Iris pigment epithelial cell (primary cell): ENCODE measurements at regions not wholly inside any gene's neighbourhood (a gene's known extent, or its start where the extent isn't known, plus 50 kb on each side); places are given as distances from the start of the nearest gene placed in this dataset.
"Not testable (repeated sequence)": the region's sequence is repeated elsewhere in the genome, so short reads cannot be mapped to it uniquely, and the experiment has no call there.

ENCODE experiments used
- DNase-seq: peaks from one replicate; pipeline ENCODE4 v3.0.0-alpha.2; 2011; ENCODE audit warnings: low read depth

GRCh38 chr3:139238281-139239030 is 105.4 kb upstream of the MRPS22 start:
- no peak for DNase-seq

- no peak for DNase-seq
Observed at GRCh38 chr3:139239550-139239949, 104.3 kb upstream of the MRPS22 start.

DNA sequence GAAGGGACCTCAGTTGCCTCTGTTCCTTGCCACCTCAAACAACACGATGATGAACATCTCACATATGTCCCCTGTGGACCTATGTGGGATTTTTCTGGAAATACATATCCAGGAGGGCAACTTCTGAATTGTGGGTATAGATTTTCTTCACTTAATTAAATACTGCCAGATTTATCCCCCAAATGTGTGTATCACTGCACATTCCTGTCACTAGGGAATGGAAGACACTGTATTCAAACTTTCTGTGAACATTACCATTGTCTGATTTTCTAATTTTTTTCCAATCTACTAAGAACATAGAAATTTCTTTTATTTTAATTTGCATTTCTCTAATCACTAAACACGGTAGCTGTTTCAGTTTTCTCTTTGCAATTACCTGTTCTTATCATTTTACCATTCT is 102.0 kb upstream of the MRPS22 start:
- no peak for DNase-seq

DNA sequence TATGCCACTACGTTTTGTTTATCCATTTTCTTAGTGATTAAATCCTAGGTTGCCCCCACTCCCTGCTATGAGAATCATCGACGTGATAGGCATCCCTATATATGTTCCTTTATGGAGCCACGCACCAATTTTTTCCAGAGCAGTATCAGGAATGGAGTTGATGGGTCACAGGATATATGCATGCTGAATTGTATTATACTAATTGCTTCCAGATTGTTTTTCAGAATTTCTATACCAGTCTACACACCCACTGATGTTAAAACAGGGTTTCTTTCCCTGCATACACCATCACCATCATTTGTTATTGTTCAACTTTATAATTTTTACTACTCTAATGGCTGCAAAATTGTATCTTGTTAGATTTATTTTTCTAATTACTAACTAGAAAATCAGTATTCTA is 100.1 kb upstream of the MRPS22 start:
- no peak for DNase-seq

GRCh38 chr3:139248593-139249255 is 95.1 kb upstream of the MRPS22 start:
- no peak for DNase-seq

GRCh38 chr3:139251529-139251928 is 92.3 kb upstream of the MRPS22 start:
- DNase-seq: no peak

DNA sequence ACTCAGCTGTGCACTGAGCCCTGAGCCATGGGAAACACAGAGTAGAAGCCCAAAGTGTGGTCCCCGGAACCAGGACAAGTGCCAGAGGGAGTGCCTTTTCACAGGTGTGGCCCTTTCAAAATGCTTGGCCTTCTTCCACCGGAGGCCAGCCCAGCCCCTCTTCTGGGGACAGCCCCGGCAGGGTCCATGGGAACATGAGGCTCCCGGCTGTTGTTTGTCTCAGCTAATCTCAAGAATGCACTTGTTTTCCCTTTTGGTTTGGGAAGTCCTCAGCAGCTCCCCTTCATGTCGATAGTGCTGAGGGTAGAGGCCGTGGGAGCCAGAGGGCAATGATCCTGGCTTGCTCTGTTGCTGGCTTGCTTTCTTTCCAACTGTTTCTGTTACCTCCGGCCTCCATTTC is 91.1 kb upstream of the MRPS22 start:
- DNase-seq: no peak

- DNase-seq: no peak
Observed at GRCh38 chr3:139258276-139258675, 85.5 kb upstream of the MRPS22 start.

- no peak for DNase-seq
Observed at GRCh38 chr3:139259398-139259797, 84.4 kb upstream of the MRPS22 start.

DNA sequence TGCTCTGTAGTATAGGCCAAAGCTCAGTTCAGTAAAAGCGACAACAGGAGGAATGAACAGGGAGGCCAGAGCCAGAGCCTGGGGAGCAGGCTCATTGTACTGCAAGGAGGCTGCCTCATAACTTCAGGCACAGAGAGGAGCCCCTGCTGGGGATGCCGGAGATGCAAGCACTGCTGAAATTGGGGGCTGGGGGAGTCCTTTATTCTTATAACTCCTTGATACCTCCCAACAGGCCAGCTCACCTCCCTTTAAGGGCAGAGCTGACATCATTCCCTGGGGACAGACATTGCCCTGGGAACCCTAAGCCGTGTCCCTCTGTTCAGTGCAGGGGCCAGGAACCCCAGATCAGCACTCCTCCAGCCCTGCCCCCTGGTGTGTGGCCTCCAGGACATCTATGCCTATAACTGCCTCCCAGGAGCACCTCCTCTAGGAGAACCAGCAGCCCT is 83.8 kb upstream of the MRPS22 start:
- no peak for DNase-seq

- no peak for DNase-seq
Observed at GRCh38 chr3:139260793-139261736, 82.8 kb upstream of the MRPS22 start.

- DNase-seq: no peak
Observed at GRCh38 chr3:139261754-139262586, 81.8 kb upstream of the MRPS22 start.

DNA sequence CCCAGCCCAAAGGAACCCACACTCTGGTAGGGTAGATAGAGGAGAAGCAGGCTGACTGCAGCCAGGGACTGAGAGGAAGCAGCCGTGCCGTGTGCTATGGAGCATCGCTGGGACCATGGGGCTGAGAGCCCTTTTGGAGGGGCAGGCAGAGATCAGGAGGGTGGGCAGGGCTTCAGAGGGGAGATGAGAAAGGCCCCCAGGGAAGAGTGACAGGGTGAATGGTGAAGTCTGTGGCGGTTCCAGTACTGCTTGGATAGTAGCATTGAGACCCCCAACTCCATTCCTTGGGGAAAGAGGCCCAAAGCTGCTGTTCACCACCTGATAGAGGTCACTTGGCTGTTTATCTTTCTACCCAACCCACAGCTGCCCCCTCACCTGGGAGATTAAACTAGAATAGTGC is 80.0 kb upstream of the MRPS22 start:
- DNase-seq: no peak

DNA sequence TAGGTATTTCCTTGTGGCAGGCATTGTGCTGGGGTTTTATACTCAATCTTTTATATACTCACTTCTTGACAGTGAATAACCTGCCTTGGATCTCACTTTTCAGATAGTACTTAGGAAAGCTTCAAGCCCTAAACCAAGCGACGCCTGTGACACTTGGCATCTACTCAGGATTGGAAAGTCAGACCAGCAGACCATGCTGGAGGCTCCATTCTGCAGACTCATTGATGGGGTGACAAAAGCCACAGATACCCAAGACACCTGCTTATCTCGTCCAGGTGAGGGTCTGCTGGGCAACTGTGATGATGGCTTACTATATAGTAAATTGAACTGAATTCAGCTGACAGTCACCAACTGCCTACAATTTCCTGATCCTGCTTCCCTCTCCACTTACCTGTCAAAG is 79.4 kb upstream of the MRPS22 start:
- DNase-seq: no peak

DNA sequence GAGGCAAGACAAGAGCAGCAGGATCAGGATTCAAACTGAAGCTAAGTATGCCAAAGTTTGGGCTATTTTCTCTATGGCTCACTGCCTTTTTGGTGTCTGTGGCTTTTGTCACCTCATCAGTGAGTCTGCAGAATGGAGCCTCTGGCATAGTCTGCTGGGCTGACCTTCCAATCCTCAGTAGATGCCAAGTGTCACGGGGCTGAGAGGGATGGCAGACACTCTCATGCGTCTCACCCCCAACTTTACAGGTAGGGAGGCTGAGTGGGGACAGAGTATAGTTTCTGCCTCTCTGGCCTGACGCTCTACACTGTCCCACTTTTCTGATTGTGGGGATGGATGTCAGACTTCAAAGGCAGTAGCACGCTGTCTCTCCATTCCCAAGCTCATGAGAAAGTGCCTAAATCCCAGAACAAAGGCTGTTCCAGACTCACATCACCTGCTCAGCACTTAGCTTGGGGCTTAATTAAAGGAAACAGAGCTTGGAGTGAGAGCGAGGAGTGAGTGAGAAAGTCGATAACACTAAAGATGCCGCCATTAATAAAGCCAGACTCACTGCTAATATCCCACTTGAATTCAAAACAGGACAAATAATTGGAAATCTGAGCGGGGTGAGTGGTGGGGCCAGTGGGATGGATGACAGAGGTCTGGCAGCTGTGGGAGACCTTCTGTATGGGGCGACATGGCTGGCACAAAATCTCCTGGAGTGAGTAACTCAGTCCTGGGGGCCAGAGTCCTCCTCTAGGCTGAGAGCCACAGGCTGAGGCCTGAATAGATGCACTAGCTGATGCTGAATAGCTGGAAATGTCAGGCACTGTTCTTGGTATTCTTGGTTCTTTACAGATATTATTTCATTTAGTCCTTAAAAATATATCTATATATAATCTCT is 78.4 kb upstream of the MRPS22 start:
- DNase-seq: no peak

DNA sequence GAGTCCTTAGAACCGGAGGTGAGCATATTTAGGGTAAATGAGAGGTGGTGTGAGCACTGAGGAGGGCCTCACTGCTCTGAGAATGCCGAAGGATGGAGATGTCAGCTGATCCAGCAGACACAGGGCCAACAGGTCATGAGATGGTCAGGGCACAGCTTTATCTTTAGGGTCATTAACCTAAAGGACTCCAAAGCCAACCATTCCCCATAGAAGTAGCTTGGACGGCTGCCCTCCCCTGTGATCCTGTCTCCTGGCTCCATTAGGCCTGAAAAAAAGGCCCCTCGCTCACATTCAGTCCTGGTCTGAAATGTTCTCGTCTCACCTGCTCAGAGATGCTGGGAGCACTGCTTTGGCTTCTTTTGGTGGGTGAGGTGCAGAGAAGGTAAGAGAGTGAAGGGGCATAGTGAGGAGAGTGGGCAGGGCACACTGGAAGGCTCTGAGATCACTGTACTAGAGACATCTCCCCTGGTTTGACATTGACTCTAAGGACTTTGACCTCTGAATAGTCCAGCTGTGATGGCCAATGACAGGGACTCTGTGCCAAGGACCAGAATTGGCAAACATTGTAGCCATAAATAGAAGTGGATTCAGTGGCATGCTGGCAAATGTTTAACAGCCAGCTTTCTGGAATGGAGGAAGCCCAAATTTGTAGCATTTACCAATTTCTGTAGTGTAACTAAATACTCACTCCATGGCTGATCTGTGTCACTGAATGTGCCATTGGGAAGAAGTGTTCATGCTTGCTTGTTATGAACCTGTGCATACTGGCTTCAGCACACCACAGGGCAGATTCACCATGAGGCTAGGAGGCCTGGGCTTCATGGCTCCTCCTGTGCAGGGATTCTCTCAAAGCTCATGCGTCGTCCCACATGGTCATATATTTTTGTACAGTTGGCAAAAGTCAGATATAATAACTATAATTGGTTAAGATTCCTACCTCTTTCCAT is 76.2 kb upstream of the MRPS22 start:
- DNase-seq: no peak

DNA sequence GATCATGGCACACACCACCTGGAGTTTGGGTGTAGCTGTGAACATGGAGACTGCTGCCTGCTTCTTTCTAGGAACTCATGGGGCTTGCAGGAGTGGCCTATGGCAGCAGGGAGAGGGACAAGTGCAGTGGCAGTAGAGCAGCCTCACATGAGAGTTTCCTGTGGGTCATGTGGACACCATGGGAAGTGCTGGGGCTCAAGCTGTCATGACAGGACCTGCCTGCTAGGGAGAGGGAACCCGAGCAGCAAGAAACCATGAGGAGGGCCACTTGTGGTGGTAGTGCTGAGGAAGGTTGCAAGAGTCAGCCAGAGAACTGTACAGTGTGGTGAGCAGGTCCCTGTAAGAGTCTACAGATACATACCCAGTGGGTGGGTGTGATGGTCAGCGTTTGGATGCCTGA is 73.8 kb upstream of the MRPS22 start:
- no peak for DNase-seq

DNA sequence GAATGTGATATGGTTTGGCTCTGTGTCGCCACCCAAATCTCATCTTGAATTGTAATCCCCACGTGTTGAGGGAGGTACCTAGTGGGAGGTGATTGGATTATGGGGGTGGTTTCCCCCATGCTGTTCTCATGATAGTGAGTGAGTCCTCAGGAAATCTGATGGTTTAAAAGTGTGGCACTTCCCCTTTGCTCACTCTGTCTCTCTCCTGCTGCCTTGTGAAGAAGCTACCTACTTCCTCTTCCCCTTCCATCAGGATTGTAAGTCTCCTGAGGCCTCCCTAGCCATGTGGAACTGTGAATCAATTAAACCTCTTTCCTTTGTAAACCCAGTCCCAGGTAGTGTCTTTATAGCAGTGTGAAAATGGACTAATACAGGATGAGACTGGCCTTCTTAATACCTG is 73.2 kb upstream of the MRPS22 start:
- not testable (repeated sequence) for DNase-seq

GRCh38 chr3:139280027-139280671 is 63.7 kb upstream of the MRPS22 start:
- DNase-seq: no peak
